Liver (tissue), 8 donors: ENCODE measurements at regions not wholly inside any gene's neighbourhood (a gene's known extent, or its start where the extent isn't known, plus 50 kb on each side); places are given as distances from the start of the nearest gene placed in this dataset.

Experiments
- DNase-seq: peaks from one replicate; pipeline ENCODE4 v3.0.0-alpha.2; 2017; ENCODE audit warnings: low spot score
- H3K27ac ChIP-seq, 2 donors: one replicate each; pipeline ENCODE4 v1.7.0; 2013; ENCODE audit warnings: inconsistent platforms in 2 of 2, low read length in 2 of 2, control low read depth in 1 of 2, low read depth in 1 of 2, mild to moderate bottlenecking in 1 of 2
- H3K27me3 ChIP-seq, 4 donors: one replicate each; pipeline versions ENCODE4 v1.6.1 to v1.7.0; 2013; ENCODE audit warnings: low read length in 3 of 4, inconsistent platforms in 1 of 4, mild to moderate bottlenecking in 1 of 4, moderate library complexity in 1 of 4; ENCODE audit not compliant: control insufficient read depth in 4 of 4, insufficient read depth in 4 of 4
- H3K36me3 ChIP-seq, 4 donors: one replicate each; pipeline versions ENCODE4 v1.6.1 to v1.7.0; 2013; ENCODE audit warnings: low read length in 3 of 4, mild to moderate bottlenecking in 3 of 4, low read depth in 1 of 4, moderate library complexity in 1 of 4; ENCODE audit not compliant: control insufficient read depth in 4 of 4, insufficient read depth in 3 of 4
- H3K4me1 ChIP-seq, 4 donors: one replicate each; pipeline versions ENCODE4 v1.6.1 to v1.7.0; 2013; ENCODE audit warnings: low read length in 3 of 4, mild to moderate bottlenecking in 3 of 4, moderate library complexity in 1 of 4; ENCODE audit not compliant: control insufficient read depth in 4 of 4, insufficient read depth in 4 of 4
- H3K4me3 ChIP-seq, 3 donors: one replicate each; pipeline versions ENCODE4 v1.6.1 to v1.7.0; 2013; ENCODE audit warnings: low read length in 3 of 3, control low read depth in 1 of 3, low read depth in 1 of 3, mild to moderate bottlenecking in 1 of 3
- H3K9ac ChIP-seq, 2 donors: one replicate each; pipeline ENCODE4 v1.7.0; 2013; ENCODE audit warnings: low read length in 2 of 2, mild to moderate bottlenecking in 2 of 2, moderate library complexity in 2 of 2, control low read depth in 1 of 2, low read depth in 1 of 2
- H3K9me3 ChIP-seq, 4 donors: one replicate each; pipeline versions ENCODE4 v1.6.1 to v1.7.0; 2013; ENCODE audit warnings: low read length in 3 of 4; ENCODE audit not compliant: control insufficient read depth in 4 of 4
- FOXA2 ChIP-seq: IDR thresholded peaks from 2 replicates; pipeline ENCODE4 v1.6.1; 2016; ENCODE audit warnings: antibody characterized with exemption
- GABPA ChIP-seq, 2 donors: IDR thresholded peaks in 1 of 2; conservative IDR thresholded peaks in 1 of 2; 2 replicates each; pipeline ENCODE4 v1.6.1; 2016; ENCODE audit warnings: antibody characterized with exemption in 2 of 2, mild to moderate bottlenecking in 1 of 2, moderate library complexity in 1 of 2
- HNF4A ChIP-seq, 2 donors: conservative IDR thresholded peaks; 2 replicates each; pipeline ENCODE4 v1.6.1; 2016; ENCODE audit warnings: antibody characterized with exemption in 2 of 2, mild to moderate bottlenecking in 2 of 2
- HNF4G ChIP-seq: IDR thresholded peaks from 2 replicates; pipeline ENCODE4 v1.6.1; 2016; ENCODE audit warnings: antibody characterized with exemption
- RAD21 ChIP-seq, 2 donors: IDR thresholded peaks; 2 replicates each; pipeline ENCODE4 v1.6.1; 2016; ENCODE audit warnings: antibody characterized with exemption in 2 of 2, mild to moderate bottlenecking in 2 of 2
- SP1 ChIP-seq: IDR thresholded peaks from 2 replicates; pipeline ENCODE4 v1.6.1; 2018; ENCODE audit warnings: antibody characterized with exemption, mild to moderate bottlenecking
- TAF1 ChIP-seq: conservative IDR thresholded peaks from 2 replicates; pipeline ENCODE4 v1.6.1; 2016; ENCODE audit warnings: antibody characterized with exemption, mild to moderate bottlenecking
- WGBS: extraction: QIAGEN DNeasy Blood & Tissue Kit; methylation state at CpG from one replicate; pipeline ENCODE4 v1.1.7; 2013; 5-methylcytosine and 5-hydroxymethylcytosine counted together
- TF ChIP-seq, protein P1 (sequence below): fragments of 150-350 bp; IDR thresholded peaks from 2 replicates; pipeline ENCODE4 v1.5.1; 2017; ENCODE audit warnings: improper control_type of control experiment, low read depth, low read length; ENCODE audit not compliant: missing input control
- TF ChIP-seq, protein P2 (sequence below): IDR thresholded peaks from 2 replicates; pipeline ENCODE4 v1.6.1; 2016; ENCODE audit warnings: antibody characterized with exemption
- TF ChIP-seq, protein P3 (sequence below): IDR thresholded peaks from 2 replicates; pipeline ENCODE4 v1.6.1; 2016; ENCODE audit warnings: antibody characterized with exemption, mild to moderate bottlenecking
- TF ChIP-seq, protein P4 (sequence below): IDR thresholded peaks from 2 replicates; pipeline ENCODE4 v1.6.1; 2016; ENCODE audit warnings: antibody characterized with exemption
- donor health status: healthy.
- donor health status: healthy.
- donor health status: healthy.
- donor health status: healthy.
- donor health status: healthy.

DNA sequence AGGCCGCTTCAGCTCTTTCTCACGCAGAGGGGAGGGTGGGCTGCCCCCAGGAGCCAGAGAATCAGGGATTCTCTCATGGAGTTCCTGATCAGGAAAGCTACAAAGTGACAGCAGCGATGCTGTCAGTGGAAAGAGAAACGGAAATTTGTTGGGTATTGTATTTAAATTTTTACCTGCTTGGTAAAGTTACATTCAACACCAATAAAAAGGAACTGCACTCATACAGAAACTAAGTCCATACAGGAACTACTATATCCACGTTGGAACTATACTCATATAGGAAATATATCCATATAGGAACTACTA, 325.5 kb upstream of the IRX4 start:
- 34% methylated on average over 5 of the region's 5 CpGs for WGBS
- H3K9ac ChIP-seq: no peak overlapping the region

DNA sequence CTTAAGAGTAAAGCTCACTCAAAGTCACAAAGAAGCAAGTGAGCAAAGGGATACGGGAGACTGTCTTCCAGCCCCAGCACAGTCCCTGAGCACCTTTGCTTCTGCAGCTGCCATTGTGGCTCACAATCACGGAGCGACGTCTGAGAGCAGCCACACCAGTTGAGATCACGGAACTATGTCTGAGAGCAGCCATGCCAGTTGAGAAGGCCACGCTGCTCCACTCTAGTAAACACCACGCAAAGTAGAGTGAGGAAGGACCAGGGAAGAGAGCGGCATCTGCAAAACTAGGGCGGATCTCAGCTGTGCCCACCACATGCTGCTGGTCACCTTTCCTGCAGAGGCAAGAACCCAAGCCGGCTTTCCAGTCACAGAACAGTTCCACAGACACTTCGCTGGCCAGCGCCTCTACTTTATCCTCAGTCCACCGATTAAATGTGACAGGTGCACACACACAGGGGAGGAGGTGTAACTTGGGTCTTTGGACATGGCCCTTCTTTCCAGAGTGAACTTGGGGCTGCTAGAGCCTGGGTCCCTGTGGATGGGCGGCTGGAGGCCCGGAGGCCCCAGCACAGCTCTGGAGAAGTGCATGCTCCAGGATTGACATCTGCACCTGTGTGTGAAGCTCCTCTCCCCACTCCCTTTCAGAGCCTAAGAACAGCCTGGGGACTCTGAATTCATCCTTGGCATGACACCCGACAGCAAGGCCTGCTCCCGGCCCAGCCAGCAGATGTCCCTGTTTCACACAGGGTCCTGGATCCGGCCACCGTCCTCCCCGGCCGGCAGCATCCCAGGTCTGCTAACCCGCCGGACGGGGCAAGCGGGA, 324.9 kb upstream of the IRX4 start:
- Histone ChIP-seq H3K9ac (no peak overlapping the region), H3K4me1 (no peaks in the 10 kb centered on the region), H3K4me3 (no peak overlapping the region), H3K36me3 (no peaks in the 10 kb centered on the region), H3K27ac (no peak overlapping the region), H3K27me3 (peaks cover 0 to 3% (median 2%) of the 10 kb centered on the region in 4 donors), H3K9me3 (no peaks in the 10 kb centered on the region)
- no peak for DNase-seq
- TF ChIP-seq, protein P1, sequence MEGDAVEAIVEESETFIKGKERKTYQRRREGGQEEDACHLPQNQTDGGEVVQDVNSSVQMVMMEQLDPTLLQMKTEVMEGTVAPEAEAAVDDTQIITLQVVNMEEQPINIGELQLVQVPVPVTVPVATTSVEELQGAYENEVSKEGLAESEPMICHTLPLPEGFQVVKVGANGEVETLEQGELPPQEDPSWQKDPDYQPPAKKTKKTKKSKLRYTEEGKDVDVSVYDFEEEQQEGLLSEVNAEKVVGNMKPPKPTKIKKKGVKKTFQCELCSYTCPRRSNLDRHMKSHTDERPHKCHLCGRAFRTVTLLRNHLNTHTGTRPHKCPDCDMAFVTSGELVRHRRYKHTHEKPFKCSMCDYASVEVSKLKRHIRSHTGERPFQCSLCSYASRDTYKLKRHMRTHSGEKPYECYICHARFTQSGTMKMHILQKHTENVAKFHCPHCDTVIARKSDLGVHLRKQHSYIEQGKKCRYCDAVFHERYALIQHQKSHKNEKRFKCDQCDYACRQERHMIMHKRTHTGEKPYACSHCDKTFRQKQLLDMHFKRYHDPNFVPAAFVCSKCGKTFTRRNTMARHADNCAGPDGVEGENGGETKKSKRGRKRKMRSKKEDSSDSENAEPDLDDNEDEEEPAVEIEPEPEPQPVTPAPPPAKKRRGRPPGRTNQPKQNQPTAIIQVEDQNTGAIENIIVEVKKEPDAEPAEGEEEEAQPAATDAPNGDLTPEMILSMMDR: peak; percentile 28
- TF ChIP-seq HNF4G: no peak
- TF ChIP-seq RAD21 (IDR thresholded peaks at IDR 0.05): peak; percentile 63 to 71
- WGBS: 55% methylated on average over 25 of the region's 25 CpGs

More for the DNA sequence above, 325.5 kb upstream of the IRX4 start:
- Histone ChIP-seq H3K4me1 (no peaks in the 10 kb centered on the region), H3K27ac (no peak overlapping the region), H3K36me3 (no peaks in the 10 kb centered on the region), H3K9me3 (no peaks in the 10 kb centered on the region), H3K4me3 (no peak overlapping the region), H3K27me3 (peaks cover 0 to 3% (median 2%) of the 10 kb centered on the region in 4 donors)
- no peak for DNase-seq
- TF ChIP-seq SP1 (no peak), HNF4A (conservative IDR thresholded peaks at IDR 0.05) (no peak), GABPA (IDR thresholded peaks at IDR 0.05 in 1 of 2, conservative IDR thresholded peaks at IDR 0.05 in 1 of 2) (no peak), TAF1 (no peak), HNF4G (no peak), FOXA2 (no peak)
- TF ChIP-seq, protein P2, sequence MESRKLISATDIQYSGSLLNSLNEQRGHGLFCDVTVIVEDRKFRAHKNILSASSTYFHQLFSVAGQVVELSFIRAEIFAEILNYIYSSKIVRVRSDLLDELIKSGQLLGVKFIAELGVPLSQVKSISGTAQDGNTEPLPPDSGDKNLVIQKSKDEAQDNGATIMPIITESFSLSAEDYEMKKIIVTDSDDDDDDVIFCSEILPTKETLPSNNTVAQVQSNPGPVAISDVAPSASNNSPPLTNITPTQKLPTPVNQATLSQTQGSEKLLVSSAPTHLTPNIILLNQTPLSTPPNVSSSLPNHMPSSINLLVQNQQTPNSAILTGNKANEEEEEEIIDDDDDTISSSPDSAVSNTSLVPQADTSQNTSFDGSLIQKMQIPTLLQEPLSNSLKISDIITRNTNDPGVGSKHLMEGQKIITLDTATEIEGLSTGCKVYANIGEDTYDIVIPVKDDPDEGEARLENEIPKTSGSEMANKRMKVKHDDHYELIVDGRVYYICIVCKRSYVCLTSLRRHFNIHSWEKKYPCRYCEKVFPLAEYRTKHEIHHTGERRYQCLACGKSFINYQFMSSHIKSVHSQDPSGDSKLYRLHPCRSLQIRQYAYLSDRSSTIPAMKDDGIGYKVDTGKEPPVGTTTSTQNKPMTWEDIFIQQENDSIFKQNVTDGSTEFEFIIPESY: no peak
- TF ChIP-seq, protein P3, sequence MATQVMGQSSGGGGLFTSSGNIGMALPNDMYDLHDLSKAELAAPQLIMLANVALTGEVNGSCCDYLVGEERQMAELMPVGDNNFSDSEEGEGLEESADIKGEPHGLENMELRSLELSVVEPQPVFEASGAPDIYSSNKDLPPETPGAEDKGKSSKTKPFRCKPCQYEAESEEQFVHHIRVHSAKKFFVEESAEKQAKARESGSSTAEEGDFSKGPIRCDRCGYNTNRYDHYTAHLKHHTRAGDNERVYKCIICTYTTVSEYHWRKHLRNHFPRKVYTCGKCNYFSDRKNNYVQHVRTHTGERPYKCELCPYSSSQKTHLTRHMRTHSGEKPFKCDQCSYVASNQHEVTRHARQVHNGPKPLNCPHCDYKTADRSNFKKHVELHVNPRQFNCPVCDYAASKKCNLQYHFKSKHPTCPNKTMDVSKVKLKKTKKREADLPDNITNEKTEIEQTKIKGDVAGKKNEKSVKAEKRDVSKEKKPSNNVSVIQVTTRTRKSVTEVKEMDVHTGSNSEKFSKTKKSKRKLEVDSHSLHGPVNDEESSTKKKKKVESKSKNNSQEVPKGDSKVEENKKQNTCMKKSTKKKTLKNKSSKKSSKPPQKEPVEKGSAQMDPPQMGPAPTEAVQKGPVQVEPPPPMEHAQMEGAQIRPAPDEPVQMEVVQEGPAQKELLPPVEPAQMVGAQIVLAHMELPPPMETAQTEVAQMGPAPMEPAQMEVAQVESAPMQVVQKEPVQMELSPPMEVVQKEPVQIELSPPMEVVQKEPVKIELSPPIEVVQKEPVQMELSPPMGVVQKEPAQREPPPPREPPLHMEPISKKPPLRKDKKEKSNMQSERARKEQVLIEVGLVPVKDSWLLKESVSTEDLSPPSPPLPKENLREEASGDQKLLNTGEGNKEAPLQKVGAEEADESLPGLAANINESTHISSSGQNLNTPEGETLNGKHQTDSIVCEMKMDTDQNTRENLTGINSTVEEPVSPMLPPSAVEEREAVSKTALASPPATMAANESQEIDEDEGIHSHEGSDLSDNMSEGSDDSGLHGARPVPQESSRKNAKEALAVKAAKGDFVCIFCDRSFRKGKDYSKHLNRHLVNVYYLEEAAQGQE: no peak
- TF ChIP-seq, protein P4, sequence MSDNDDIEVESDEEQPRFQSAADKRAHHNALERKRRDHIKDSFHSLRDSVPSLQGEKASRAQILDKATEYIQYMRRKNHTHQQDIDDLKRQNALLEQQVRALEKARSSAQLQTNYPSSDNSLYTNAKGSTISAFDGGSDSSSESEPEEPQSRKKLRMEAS: no peak
